ENCODE measurements at regions not wholly inside any gene's neighbourhood (a gene's known extent, or its start where the extent isn't known, plus 50 kb on each side); places are given as distances from the start of the nearest gene placed in this dataset.
"Not testable (repeated sequence)": the region's sequence is repeated elsewhere in the genome, so short reads cannot be mapped to it uniquely, and the experiment has no call there.

DNA sequence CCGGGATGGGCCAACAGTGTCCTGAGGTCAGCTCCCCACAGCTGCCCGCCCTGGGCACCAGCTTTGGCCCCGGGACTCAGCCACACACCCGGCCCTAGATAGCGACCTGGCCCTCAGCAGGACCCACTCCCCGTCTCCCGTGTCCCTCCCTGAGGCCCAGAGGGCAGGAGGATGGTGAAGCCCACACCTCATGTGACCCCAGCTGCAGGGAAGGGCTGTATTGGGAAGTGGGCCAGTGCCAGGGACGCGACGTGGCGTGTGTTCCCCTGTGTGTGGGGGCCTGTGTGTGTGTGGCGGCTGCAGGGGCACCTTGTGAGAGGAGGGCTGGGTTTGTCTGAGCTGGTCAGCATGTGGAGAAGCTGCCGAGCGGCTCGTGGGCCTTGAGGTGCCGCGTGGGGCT is 241.7 kb downstream of the TMEM121 start:
- not testable (repeated sequence) for TF ChIP-seq CTCF (IDR thresholded peaks at IDR 0.05); POLR2A (IDR thresholded peaks at IDR 0.05); EP300 (IDR thresholded peaks at IDR 0.05; ENCODE audit: low read depth); POLR2AphosphoS5 (IDR thresholded peaks at IDR 0.05)
